NCI-H524 (cell line): ENCODE measurements at regions not wholly inside any gene's neighbourhood (a gene's known extent, or its start where the extent isn't known, plus 50 kb on each side); places are given as distances from the start of the nearest gene placed in this dataset.

ENCODE experiments used
- DNase-seq, 2 experiments: peaks; one replicate each; lab custom pipeline; 2025; lab: John Stamatoyannopoulos, UW

GRCh38 chr1:202067188-202067974 is 55.3 kb upstream of the GPR37L1 start:
- DNase-seq = no peak

GRCh38 chr1:202068596-202068995 is 54.1 kb upstream of the GPR37L1 start:
- DNase-seq = peak; percentile 36 to 80

- peak; percentile 36 to 78 for DNase-seq
Measured at GRCh38 chr1:202069662-202070061, 53.1 kb upstream of the GPR37L1 start.

- no peak for DNase-seq
Measured at GRCh38 chr1:202072211-202072765, 50.4 kb upstream of the GPR37L1 start.
